IgD-negative memory B cell (primary cell): ENCODE measurements at regions not wholly inside any gene's neighbourhood (a gene's known extent, or its start where the extent isn't known, plus 50 kb on each side); places are given as distances from the start of the nearest gene placed in this dataset.

Experiments used
- H3K27ac Mint-ChIP-seq, 3 donors: one replicate each; pipeline ENCODE4 v1.8.0; 2020 to 2022; ENCODE audit warnings: mild to moderate bottlenecking in 3 of 3, mixed read lengths in 3 of 3, moderate library complexity in 1 of 3
- H3K27me3 Mint-ChIP-seq: one replicate; pipeline ENCODE4 v1.8.0; 2021; ENCODE audit warnings: mixed read lengths
- H3K36me3 Mint-ChIP-seq: one replicate; pipeline ENCODE4 v1.8.0; 2020; ENCODE audit warnings: mild to moderate bottlenecking, mixed read lengths
- H3K4me1 Mint-ChIP-seq, 3 donors: one replicate each; pipeline ENCODE4 v1.8.0; 2020 to 2022; ENCODE audit warnings: mixed read lengths in 3 of 3, mild to moderate bottlenecking in 1 of 3
- H3K4me3 Mint-ChIP-seq, 4 donors: one replicate each; pipeline ENCODE4 v1.8.0; 2020 to 2022; ENCODE audit warnings: mild to moderate bottlenecking in 4 of 4, mixed read lengths in 4 of 4, moderate library complexity in 3 of 4
- H3K9me3 Mint-ChIP-seq, 3 donors: one replicate each; pipeline ENCODE4 v1.8.0; 2020 to 2021; ENCODE audit warnings: mixed read lengths in 3 of 3, mild to moderate bottlenecking in 1 of 3

DNA sequence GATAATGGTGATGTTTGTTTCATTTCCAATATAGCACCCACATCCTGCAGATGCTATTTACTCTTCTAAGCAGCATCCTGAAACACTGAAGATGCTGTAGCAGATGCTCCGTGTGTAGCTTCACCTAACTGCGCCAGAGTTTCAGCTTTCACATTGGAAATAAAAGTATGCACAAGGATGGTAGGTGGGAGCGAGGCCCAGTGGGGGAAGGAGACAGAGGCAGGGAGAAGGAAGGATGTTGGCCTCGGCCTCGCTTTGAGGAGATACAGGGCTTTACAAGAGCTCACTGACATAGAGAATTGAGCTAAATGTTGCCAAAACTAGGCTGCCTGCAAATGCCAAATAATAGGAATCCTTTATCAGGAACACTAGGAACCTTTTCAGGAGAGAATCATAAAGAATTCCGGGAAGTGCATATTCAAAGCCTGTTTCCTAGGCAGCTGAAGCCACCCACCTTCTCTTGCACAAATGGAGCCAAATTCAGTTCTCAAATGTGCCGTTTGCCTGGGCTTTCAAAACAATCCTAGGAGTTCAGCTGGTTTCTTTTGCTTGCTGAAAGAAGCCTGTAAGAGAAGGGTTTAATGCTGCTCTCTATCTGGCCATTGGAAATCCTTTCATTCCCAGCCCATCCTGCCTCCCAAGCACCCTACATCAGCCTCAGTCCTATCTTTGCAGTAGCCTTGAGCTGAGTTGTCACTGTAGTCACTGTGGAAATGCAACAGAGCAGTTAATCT, 135.4 kb upstream of the ATP1B1 start:
- Mint-ChIP-seq H3K36me3 (no peaks in the 10 kb centered on the region), H3K4me3 (no peak overlapping the region), H3K27ac (no peak overlapping the region), H3K9me3 (no peaks in the 10 kb centered on the region), H3K4me1 (no peaks in the 10 kb centered on the region), H3K27me3 (peaks cover 1% of the 10 kb centered on the region)

DNA sequence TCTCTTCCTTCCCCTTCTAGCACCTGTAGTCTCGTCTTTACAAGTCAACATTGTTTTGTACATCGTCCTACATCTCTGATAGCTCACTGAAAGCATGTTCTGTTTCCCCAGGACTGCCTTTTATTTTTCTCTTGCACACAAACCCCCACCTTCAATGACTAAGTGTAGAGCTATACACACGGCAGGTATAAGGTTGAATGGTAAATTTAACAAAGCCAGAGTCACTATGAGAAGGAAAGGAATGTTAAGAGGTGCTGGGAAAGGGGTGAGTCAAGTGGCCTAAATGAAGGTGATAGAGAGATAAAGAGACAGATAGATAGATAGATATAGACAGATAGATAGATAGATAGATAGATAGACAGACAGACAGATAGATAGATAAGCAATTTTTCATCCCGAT, 134.3 kb upstream of the ATP1B1 start:
- no peaks in the 10 kb centered on the region for H3K36me3 Mint-ChIP-seq
- no peak overlapping the region for H3K27ac Mint-ChIP-seq
- H3K9me3 Mint-ChIP-seq = no peaks in the 10 kb centered on the region
- H3K4me1 Mint-ChIP-seq = no peaks in the 10 kb centered on the region
- no peak overlapping the region for H3K4me3 Mint-ChIP-seq
- peaks cover 1% of the 10 kb centered on the region for H3K27me3 Mint-ChIP-seq

DNA sequence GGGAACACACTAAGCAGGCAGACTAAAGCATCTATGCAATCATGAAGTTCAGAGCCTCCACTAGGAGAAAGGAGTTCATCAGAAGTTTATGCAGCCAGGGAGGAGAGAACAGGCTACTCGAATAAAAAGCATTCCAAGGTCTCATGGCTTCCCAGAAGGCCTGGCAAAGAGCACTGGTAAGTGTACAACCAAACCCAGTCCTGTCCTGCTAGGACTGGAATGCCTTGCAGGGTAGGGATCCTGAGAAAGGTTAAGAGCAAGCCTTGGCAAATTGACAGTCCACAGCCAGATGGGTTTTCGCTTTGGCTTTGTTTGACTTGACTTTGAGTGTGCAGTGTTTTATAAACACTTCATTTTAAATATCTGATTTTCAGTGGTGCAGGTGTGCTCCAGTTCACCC, 133.6 kb upstream of the ATP1B1 start:
- Mint-ChIP-seq H3K4me1 (no peaks in the 10 kb centered on the region), H3K27me3 (peaks cover 1% of the 10 kb centered on the region), H3K9me3 (no peaks in the 10 kb centered on the region), H3K4me3 (no peak overlapping the region), H3K36me3 (no peaks in the 10 kb centered on the region), H3K27ac (no peak overlapping the region)

- peaks cover 1% of the 10 kb centered on the region for H3K27me3 Mint-ChIP-seq
Observed at GRCh38 chr1:168974117-168974516, 132.4 kb upstream of the ATP1B1 start.

GRCh38 chr1:168974611-168975010, 131.9 kb upstream of the ATP1B1 start:
- H3K9me3 Mint-ChIP-seq = peaks cover 0 to 3% (median 0%) of the 10 kb centered on the region in 3 donors
- H3K27ac Mint-ChIP-seq = no peak overlapping the region

More at GRCh38 chr1:168974117-168974516, 132.4 kb upstream of the ATP1B1 start:
- Mint-ChIP-seq H3K36me3 (no peaks in the 10 kb centered on the region), H3K4me3 (no peak overlapping the region), H3K4me1 (no peaks in the 10 kb centered on the region), H3K9me3 (peaks cover 0 to 3% (median 0%) of the 10 kb centered on the region in 3 donors), H3K27ac (no peak overlapping the region)

DNA sequence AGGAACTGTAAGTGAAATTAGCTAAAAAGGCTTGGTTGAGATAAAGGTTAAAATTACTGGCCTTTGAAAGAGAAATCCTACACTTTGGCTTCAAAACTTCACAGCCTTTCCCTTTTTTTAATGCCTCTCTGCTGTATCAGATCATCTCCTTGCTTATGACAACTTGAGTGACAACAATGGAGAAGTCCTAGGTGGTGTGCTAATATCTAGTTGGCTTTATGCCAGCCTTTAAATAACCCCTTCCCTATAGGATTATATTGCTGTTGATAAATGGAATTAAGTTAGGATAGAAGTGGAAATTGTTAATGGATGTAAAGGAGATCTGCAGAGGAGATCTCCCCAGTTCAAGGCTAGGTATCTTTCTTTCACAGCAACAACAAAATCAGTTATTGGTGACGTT, 130.2 kb upstream of the ATP1B1 start:
- H3K4me3 Mint-ChIP-seq = no peak overlapping the region
- H3K27me3 Mint-ChIP-seq = peaks cover 1% of the 10 kb centered on the region
- no peaks in the 10 kb centered on the region for H3K4me1 Mint-ChIP-seq
- H3K36me3 Mint-ChIP-seq = no peaks in the 10 kb centered on the region
- peaks cover 0 to 3% (median 2%) of the 10 kb centered on the region in 3 donors for H3K9me3 Mint-ChIP-seq
- H3K27ac Mint-ChIP-seq = no peak overlapping the region

More at GRCh38 chr1:168974611-168975010, 131.9 kb upstream of the ATP1B1 start:
- H3K4me3 Mint-ChIP-seq = no peak overlapping the region
- H3K27me3 Mint-ChIP-seq = peaks cover 1% of the 10 kb centered on the region
- H3K4me1 Mint-ChIP-seq = no peaks in the 10 kb centered on the region
- H3K36me3 Mint-ChIP-seq = no peaks in the 10 kb centered on the region

- no peaks in the 10 kb centered on the region for H3K36me3 Mint-ChIP-seq
Observed at GRCh38 chr1:168977618-168978017, 128.9 kb upstream of the ATP1B1 start.

DNA sequence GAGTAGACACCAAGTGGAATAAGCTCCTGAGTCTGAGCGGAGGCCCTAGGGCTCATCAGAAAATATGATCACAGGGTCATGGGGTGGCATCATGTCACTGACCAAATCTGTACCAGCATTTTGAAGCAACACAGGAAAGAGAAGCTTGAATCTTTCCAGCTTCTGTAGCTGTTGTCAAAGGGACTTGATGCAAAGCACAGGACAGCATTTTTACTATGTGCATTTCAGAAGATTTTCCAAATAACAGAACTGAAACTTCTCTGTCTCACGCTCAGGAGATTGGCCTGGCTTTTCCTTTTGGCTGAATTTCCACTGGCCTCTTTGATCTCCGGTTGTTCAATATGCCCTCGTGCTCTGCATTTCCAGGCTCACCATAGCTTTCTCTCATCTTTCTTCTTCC, 127.2 kb upstream of the ATP1B1 start:
- no peak overlapping the region for H3K27ac Mint-ChIP-seq
- H3K4me3 Mint-ChIP-seq = no peak overlapping the region
- H3K9me3 Mint-ChIP-seq = peaks cover 0 to 3% (median 2%) of the 10 kb centered on the region in 3 donors
- no peaks in the 10 kb centered on the region for H3K4me1 Mint-ChIP-seq
- no peaks in the 10 kb centered on the region for H3K36me3 Mint-ChIP-seq
- H3K27me3 Mint-ChIP-seq = no peaks in the 10 kb centered on the region

More at GRCh38 chr1:168977618-168978017, 128.9 kb upstream of the ATP1B1 start:
- Mint-ChIP-seq H3K4me1 (no peaks in the 10 kb centered on the region), H3K4me3 (no peak overlapping the region), H3K27me3 (no peaks in the 10 kb centered on the region), H3K9me3 (peaks cover 0 to 3% (median 2%) of the 10 kb centered on the region in 3 donors), H3K27ac (no peak overlapping the region)

GRCh38 chr1:168980180-168980579, 126.3 kb upstream of the ATP1B1 start:
- Mint-ChIP-seq H3K9me3 (peaks cover 0 to 3% (median 2%) of the 10 kb centered on the region in 3 donors), H3K4me1 (no peaks in the 10 kb centered on the region), H3K27me3 (no peaks in the 10 kb centered on the region), H3K36me3 (no peaks in the 10 kb centered on the region), H3K27ac (no peak overlapping the region), H3K4me3 (no peak overlapping the region)

DNA sequence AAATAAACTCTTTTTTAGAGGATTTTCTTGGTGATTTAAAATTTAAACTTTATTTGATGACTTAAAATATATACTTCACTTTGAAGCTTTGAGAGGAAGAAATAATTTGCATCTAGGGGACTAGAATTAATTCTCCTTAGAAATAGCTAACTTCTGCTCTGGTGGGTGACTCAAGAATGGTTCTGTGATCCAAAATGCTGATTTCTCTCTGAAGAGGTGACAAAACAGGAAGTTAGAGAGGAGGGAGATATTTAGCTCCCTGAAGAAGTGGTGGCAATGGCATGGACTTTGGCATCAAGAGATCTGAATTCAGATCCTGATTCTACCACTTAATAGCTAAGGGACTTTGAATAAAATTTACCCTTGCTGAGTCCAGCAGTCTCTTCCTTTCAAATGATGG, 125.8 kb upstream of the ATP1B1 start:
- peaks cover 0 to 3% (median 2%) of the 10 kb centered on the region in 3 donors for H3K9me3 Mint-ChIP-seq
- H3K36me3 Mint-ChIP-seq = no peaks in the 10 kb centered on the region
- no peaks in the 10 kb centered on the region for H3K27me3 Mint-ChIP-seq
- no peak overlapping the region for H3K4me3 Mint-ChIP-seq
- H3K4me1 Mint-ChIP-seq = no peaks in the 10 kb centered on the region
- no peak overlapping the region for H3K27ac Mint-ChIP-seq

DNA sequence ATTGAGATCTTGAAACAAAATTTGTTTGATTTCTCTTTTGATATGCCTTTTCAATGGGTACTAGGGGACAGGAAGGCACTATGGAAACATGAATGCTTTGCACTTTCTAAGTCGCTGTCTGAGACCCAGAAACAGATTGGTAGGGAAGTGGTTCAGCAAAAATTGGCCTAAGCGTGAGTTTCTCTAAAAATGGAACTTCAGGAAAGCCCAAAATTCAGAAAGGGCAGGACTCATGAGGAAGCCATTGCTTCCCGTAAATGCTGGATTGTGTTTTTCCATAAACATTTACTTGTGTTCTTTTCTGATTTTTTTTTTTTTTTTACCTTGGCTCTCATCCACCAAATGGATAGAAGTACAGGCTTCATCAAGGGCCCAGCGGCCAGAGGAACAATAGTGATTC, 123.7 kb upstream of the ATP1B1 start:
- Mint-ChIP-seq H3K27me3 (peaks cover 2% of the 10 kb centered on the region), H3K4me1 (no peaks in the 10 kb centered on the region), H3K27ac (no peak overlapping the region), H3K36me3 (no peaks in the 10 kb centered on the region), H3K9me3 (peaks cover 0 to 3% (median 2%) of the 10 kb centered on the region in 3 donors), H3K4me3 (no peak overlapping the region)

GRCh38 chr1:168987330-168987729, 119.2 kb upstream of the ATP1B1 start:
- H3K4me1 Mint-ChIP-seq = no peaks in the 10 kb centered on the region
- no peaks in the 10 kb centered on the region for H3K36me3 Mint-ChIP-seq
- H3K4me3 Mint-ChIP-seq = no peak overlapping the region
- H3K27ac Mint-ChIP-seq = no peak overlapping the region
- peaks cover 6% of the 10 kb centered on the region for H3K27me3 Mint-ChIP-seq
- H3K9me3 Mint-ChIP-seq = no peaks in the 10 kb centered on the region

GRCh38 chr1:168987923-168988322, 118.6 kb upstream of the ATP1B1 start:
- Mint-ChIP-seq H3K4me1 (no peaks in the 10 kb centered on the region), H3K27ac (no peak overlapping the region), H3K27me3 (peaks cover 6% of the 10 kb centered on the region), H3K4me3 (no peak overlapping the region), H3K36me3 (no peaks in the 10 kb centered on the region), H3K9me3 (no peaks in the 10 kb centered on the region)

GRCh38 chr1:168989985-168990384, 116.5 kb upstream of the ATP1B1 start:
- peaks cover 6% of the 10 kb centered on the region for H3K27me3 Mint-ChIP-seq
- no peak overlapping the region for H3K27ac Mint-ChIP-seq
- H3K4me3 Mint-ChIP-seq = no peak overlapping the region
- no peaks in the 10 kb centered on the region for H3K4me1 Mint-ChIP-seq
- peaks cover 0 to 9% (median 0%) of the 10 kb centered on the region in 3 donors for H3K9me3 Mint-ChIP-seq
- H3K36me3 Mint-ChIP-seq = no peaks in the 10 kb centered on the region

DNA sequence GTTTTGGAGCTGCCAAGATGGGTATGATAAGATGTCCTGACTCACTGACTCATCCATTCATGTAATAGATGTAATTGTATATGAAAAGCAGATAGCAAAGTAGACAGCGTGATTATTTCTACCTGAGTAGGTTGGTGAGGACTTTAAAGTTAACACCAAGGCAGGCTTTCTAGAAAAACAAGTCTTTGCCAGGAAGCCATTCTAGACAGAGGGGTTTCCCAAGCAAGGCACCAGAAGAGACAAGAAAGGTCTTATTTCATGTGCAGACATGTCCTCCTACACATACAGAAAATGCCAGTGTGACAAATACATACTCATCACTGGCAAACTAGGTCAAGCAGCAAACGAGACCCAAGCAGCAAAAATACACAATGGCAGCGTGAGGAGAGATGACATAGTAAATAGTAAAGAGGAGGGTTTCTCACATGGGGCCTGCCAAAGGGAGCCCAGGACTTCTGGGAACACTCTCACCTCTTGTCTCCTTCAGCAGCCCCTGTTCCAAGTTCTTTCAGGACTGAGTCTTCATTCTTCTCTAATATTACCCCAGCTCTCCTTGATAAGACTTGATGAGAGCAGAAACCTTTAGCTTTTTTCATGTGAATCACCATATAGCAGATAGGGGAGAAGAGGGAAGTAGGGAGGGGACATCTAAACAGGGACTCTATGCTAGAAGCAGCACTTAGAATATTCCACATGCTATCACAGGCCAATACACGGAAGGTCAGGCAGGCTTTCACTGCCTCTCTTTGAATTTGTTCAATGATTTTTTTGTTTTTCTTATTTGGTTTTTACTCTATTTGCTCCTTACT, 114.6 kb upstream of the ATP1B1 start:
- H3K9me3 Mint-ChIP-seq = peaks cover 0 to 10% (median 0%) of the 10 kb centered on the region in 3 donors
- H3K4me1 Mint-ChIP-seq = no peaks in the 10 kb centered on the region
- peaks cover 6% of the 10 kb centered on the region for H3K27me3 Mint-ChIP-seq
- H3K27ac Mint-ChIP-seq = no peak overlapping the region
- no peaks in the 10 kb centered on the region for H3K36me3 Mint-ChIP-seq
- no peak overlapping the region for H3K4me3 Mint-ChIP-seq
